ENCODE measurements at regions not wholly inside any gene's neighbourhood (a gene's known extent, or its start where the extent isn't known, plus 50 kb on each side); places are given as distances from the start of the nearest gene placed in this dataset.

DNA sequence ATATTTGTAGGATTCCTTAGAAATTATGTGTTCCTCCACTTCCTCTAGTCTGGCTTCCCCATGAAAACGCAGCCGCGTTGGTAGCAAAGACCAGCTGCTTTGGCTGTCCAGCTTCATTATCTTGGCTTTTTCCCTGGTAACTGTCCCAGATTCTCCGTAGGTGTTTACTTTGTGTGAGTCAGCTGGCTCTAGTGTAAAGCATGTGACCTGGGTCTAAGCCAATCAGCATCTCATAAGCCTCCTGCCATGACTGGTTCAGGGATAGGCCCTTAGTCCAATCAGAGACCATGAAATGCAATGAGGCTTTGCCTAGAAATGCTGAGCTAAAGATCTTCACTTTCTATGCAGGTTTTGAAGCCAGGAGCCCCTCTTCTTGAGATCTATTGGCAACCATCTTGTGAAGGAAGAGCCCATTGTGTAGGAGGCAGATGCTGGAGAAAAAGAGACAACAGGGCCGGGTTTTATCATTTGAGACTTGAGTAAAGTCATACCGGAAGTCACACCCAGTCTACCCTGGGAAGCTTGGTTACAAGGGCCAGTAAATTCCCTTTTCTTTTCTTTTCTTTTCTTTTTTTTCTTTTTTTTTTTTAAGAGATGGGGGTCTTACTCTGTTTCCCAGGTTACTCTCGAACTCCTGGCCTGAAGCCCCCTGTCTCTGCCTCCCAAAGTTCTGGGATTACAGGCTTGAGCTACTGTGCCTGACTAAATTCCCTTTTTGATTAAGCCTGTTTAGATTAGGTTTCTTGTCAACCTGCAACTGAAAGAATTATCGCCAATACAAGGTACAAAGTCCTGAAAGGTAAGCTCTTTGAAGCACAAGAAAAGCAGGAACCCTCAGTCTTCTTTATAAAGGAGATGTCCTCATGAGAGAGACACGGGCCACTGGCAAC lies 256.5 kb upstream of the RREB1 start (continued):
- TF ChIP-seq CBX3 (IDR thresholded peaks at IDR 0.05; ENCODE audit: borderline replicate concordance in 1 of 2, low read length in 2 of 2) (peak in 1 of 2 experiments; percentile 80; a peak in 2 of 3 replicates), EP300 (IDR thresholded peaks at IDR 0.05; ENCODE audit: low read length) (no peak), ZNF143 (CRISPR knock-in tag; IDR thresholded peaks at IDR 0.05) (no peak), ATF7 (IDR thresholded peaks at IDR 0.05) (peak; percentile 47; the same call in 1 of the 2 replicates), MEF2D (tag; conservative IDR thresholded peaks at IDR 0.05; ENCODE audit: low read depth) (peak; percentile 55; the same call in 1 of the 2 replicates), NCOA6 (IDR thresholded peaks at IDR 0.05) (no peak), ZNF778 (CRISPR knock-in tag; IDR thresholded peaks at IDR 0.05) (no peak), ZNF140 (CRISPR knock-in tag; IDR thresholded peaks at IDR 0.05) (no peak), HDAC6 (IDR thresholded peaks at IDR 0.05; ENCODE audit: low read depth, low read length) (no peak), GABPB1 (CRISPR knock-in tag; IDR thresholded peaks at IDR 0.05) (peak; percentile 63; the same call in 1 of the 2 replicates), MECOM (CRISPR knock-in tag; IDR thresholded peaks at IDR 0.05) (no peak), ZZZ3 (IDR thresholded peaks at IDR 0.05) (no peak), ZNF436 (CRISPR knock-in tag; IDR thresholded peaks at IDR 0.05) (no peak), ZNF217 (CRISPR knock-in tag; IDR thresholded peaks at IDR 0.05) (no peak), SRSF9 (IDR thresholded peaks at IDR 0.05; ENCODE audit: borderline replicate concordance, low read depth, low read length) (no peak), KLF1 (tag; IDR thresholded peaks at IDR 0.05) (no peak), HNRNPLL (IDR thresholded peaks at IDR 0.05; ENCODE audit: low read depth, low read length, poor library complexity, severe bottlenecking) (no peak), MTA2 (IDR thresholded peaks at IDR 0.05; ENCODE audit: low read depth) (no peak), ZNF124 (CRISPR knock-in tag; IDR thresholded peaks at IDR 0.05) (no peak), TEAD1 (CRISPR knock-in tag; IDR thresholded peaks at IDR 0.05) (peak in 1 of 2 experiments; percentile 30; a peak in 1 of 4 replicates), SETDB1 (IDR thresholded peaks at IDR 0.05; ENCODE audit: low read length) (no peak), HDAC2 (IDR thresholded peaks at IDR 0.05) (peak; percentile 54; the same call in 1 of the 2 replicates), NEUROD1 (IDR thresholded peaks at IDR 0.05; ENCODE audit: borderline replicate concordance, low read depth, low read length, partially characterized antibody) (no peak), RBM25 (IDR thresholded peaks at IDR 0.05; ENCODE audit: low read depth, low read length, severe bottlenecking) (peak; percentile 68), SLC30A9 (CRISPR knock-in tag; IDR thresholded peaks at IDR 0.05) (no peak), CSDE1 (IDR thresholded peaks at IDR 0.05) (no peak), POLR2G (IDR thresholded peaks at IDR 0.05; ENCODE audit: low read depth, low read length) (no peak)
- TF ChIP-seq, protein P1, sequence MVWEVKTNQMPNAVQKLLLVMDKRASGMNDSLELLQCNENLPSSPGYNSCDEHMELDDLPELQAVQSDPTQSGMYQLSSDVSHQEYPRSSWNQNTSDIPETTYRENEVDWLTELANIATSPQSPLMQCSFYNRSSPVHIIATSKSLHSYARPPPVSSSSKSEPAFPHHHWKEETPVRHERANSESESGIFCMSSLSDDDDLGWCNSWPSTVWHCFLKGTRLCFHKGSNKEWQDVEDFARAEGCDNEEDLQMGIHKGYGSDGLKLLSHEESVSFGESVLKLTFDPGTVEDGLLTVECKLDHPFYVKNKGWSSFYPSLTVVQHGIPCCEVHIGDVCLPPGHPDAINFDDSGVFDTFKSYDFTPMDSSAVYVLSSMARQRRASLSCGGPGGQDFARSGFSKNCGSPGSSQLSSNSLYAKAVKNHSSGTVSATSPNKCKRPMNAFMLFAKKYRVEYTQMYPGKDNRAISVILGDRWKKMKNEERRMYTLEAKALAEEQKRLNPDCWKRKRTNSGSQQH (CRISPR knock-in tag; IDR thresholded peaks at IDR 0.05), result no peak
- TF ChIP-seq, protein P2, sequence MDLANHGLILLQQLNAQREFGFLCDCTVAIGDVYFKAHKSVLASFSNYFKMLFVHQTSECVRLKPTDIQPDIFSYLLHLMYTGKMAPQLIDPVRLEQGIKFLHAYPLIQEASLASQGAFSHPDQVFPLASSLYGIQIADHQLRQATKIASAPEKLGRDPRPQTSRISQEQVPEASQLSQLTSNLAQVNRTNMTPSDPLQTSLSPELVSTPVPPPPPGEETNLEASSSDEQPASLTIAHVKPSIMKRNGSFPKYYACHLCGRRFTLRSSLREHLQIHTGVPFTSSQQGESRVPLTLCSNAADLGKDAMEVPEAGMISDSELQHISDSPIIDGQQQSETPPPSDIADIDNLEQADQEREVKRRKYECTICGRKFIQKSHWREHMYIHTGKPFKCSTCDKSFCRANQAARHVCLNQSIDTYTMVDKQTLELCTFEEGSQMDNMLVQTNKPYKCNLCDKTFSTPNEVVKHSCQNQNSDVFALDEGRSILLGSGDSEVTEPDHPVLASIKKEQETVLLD (IDR thresholded peaks at IDR 0.05), result no peak

All from K562 (cell line).